Breast epithelium (tissue), 3 donors: ENCODE measurements at regions not wholly inside any gene's neighbourhood (a gene's known extent, or its start where the extent isn't known, plus 50 kb on each side); places are given as distances from the start of the nearest gene placed in this dataset.

ENCODE experiments used
- POLR2A ChIP-seq: fragments of 450-650 bp; IDR thresholded peaks from one replicate; pipeline ENCODE4 v1.6.1; 2016; ENCODE audit warnings: antibody characterized with exemption, mild to moderate bottlenecking, moderate library complexity
- TF ChIP-seq, protein P1 (sequence below), 3 donors: fragments of 450-650 bp; IDR thresholded peaks; one replicate each; pipeline ENCODE4 v1.5.1; 2016 to 2017; ENCODE audit warnings: antibody characterized with exemption in 3 of 3, mild to moderate bottlenecking in 3 of 3, moderate library complexity in 3 of 3

DNA sequence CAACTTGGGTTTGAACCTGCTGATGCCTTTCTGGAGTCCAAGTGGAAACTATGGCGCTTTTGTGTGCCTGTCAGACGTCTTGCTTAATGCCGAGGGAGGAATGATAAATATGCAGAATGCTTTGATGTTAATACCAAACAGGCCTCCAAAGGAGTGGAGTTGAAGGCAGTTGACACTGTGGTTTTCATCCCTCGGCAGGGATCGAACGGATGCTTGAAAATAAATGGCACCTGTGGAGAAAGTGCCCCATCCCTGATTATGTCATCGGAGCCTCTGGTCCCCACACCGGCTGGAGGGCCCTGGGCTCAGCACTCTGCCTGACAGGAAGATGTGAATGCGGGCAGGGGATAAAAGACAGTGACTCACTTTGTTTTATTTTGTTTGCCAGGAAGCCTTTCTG, 148.7 kb upstream of the GPR26 start:
- TF ChIP-seq, protein P1, sequence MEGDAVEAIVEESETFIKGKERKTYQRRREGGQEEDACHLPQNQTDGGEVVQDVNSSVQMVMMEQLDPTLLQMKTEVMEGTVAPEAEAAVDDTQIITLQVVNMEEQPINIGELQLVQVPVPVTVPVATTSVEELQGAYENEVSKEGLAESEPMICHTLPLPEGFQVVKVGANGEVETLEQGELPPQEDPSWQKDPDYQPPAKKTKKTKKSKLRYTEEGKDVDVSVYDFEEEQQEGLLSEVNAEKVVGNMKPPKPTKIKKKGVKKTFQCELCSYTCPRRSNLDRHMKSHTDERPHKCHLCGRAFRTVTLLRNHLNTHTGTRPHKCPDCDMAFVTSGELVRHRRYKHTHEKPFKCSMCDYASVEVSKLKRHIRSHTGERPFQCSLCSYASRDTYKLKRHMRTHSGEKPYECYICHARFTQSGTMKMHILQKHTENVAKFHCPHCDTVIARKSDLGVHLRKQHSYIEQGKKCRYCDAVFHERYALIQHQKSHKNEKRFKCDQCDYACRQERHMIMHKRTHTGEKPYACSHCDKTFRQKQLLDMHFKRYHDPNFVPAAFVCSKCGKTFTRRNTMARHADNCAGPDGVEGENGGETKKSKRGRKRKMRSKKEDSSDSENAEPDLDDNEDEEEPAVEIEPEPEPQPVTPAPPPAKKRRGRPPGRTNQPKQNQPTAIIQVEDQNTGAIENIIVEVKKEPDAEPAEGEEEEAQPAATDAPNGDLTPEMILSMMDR (IDR thresholded peaks at IDR 0.05) = no peak
- TF ChIP-seq POLR2A = no peak
